ENCODE measurements at regions not wholly inside any gene's neighbourhood (a gene's known extent, or its start where the extent isn't known, plus 50 kb on each side); places are given as distances from the start of the nearest gene placed in this dataset.
"Not testable (repeated sequence)": the region's sequence is repeated elsewhere in the genome, so short reads cannot be mapped to it uniquely, and the experiment has no call there.

- no peak for DNase-seq
Measured at GRCh38 chr20:40029589-40029988, 659.4 kb downstream of the MAFB start.

GRCh38 chr20:40019510-40019909, 669.5 kb downstream of the MAFB start:
- DNase-seq: no peak

GRCh38 chr20:40017765-40018164, 671.3 kb downstream of the MAFB start:
- no peak for DNase-seq

- no peak for DNase-seq
Measured at GRCh38 chr20:40016890-40017289, 672.1 kb downstream of the MAFB start.

- DNase-seq: no peak
Measured at GRCh38 chr20:40016392-40016791, 672.6 kb downstream of the MAFB start.

- DNase-seq: peak; percentile 18
Measured at GRCh38 chr20:40012026-40012425, 677.0 kb downstream of the MAFB start.

- DNase-seq: peak; percentile 67
Measured at GRCh38 chr20:40010483-40010882, 678.6 kb downstream of the MAFB start.

GRCh38 chr20:40009542-40009941, 679.5 kb downstream of the MAFB start:
- DNase-seq: peak; percentile 92

- DNase-seq: peak; percentile 49
Measured at GRCh38 chr20:40008177-40008576, 680.9 kb downstream of the MAFB start.

GRCh38 chr20:40006168-40006860, 682.7 kb downstream of the MAFB start:
- DNase-seq: no peak

- DNase-seq: not testable (repeated sequence)
Measured at GRCh38 chr20:40004092-40004491, 684.9 kb downstream of the MAFB start.

- DNase-seq: no peak
Measured at GRCh38 chr20:39993742-39994141, 695.3 kb downstream of the MAFB start.

- DNase-seq: no peak
Measured at GRCh38 chr20:39990692-39991091, 698.3 kb downstream of the MAFB start.

GRCh38 chr20:39988991-39989390, 700.0 kb downstream of the MAFB start:
- DNase-seq: no peak

GRCh38 chr20:39986173-39986904, 702.7 kb downstream of the MAFB start:
- peak; percentile 68 for DNase-seq

GRCh38 chr20:39985271-39985827, 703.7 kb downstream of the MAFB start:
- no peak for DNase-seq

GRCh38 chr20:39983655-39984054, 705.4 kb downstream of the MAFB start:
- no peak for DNase-seq

- DNase-seq: no peak
Measured at GRCh38 chr20:39983183-39983582, 705.9 kb downstream of the MAFB start.

GRCh38 chr20:39974966-39975501, 714.0 kb downstream of the MAFB start:
- no peak for DNase-seq

- no peak for DNase-seq
Measured at GRCh38 chr20:39968495-39968894, 720.5 kb downstream of the MAFB start.

GRCh38 chr20:39967806-39968205, 721.2 kb downstream of the MAFB start:
- no peak for DNase-seq

- DNase-seq: peak; percentile 63
Measured at GRCh38 chr20:39961637-39962244, 727.3 kb downstream of the MAFB start.

Data from fibroblast of skin of scalp (primary cell).